GM18508 (cell line): ENCODE measurements at regions not wholly inside any gene's neighbourhood (a gene's known extent, or its start where the extent isn't known, plus 50 kb on each side); places are given as distances from the start of the nearest gene placed in this dataset.
"Not testable (repeated sequence)": the region's sequence is repeated elsewhere in the genome, so short reads cannot be mapped to it uniquely, and the experiment has no call there.

Source experiments
- ATAC-seq: cut with Tn5 transposase; IDR thresholded peaks from one replicate; pipeline ENCODE4 v1.9.1; 2021; ENCODE audit warnings: moderate number of reproducible peaks; ENCODE audit not compliant: insufficient read depth, unreplicated experiment

DNA sequence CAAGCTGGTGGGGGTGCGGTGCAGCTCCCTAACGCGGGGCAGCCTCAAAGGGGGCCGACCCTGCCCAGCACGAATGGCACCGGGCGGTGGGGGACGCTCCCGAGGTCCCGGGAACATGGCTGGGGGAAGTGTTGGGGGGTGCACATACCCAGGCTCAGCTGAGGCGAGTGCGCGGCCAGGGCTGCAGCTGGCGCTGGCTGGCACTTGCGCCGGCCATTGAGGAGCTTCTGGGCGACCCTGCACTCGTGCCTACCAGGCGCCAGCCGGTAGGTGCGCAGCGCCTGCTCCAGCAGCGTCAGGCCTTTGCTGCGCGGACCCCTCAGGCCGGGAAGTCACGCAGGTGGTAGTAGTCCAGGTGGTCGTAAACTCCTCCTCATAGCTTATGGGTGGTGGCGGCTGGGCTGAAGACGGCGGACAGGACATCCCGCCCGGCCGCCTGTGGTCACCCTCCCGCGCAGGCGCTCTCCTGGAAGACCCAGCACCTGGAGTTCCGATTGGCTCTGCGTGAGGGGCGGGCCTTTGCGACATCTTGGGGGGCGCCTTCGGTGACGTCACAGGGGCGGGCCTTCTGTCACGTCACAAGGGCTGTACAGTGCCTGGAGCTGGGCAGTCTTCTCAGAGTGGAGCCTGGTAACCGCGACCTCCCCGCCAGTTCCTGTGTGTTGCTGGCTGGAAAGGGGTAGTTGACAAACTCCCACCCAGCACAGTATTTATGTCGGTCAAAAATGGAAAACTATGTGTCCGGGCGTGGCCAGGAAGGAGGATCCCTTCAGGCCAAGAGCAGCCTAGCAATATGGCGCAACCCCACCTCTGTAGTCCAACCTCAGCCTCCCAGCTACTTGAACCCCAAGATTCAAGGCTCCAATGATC is 74.5 kb upstream of the ERV3-1 start:
- peak; percentile 94 for ATAC-seq

DNA sequence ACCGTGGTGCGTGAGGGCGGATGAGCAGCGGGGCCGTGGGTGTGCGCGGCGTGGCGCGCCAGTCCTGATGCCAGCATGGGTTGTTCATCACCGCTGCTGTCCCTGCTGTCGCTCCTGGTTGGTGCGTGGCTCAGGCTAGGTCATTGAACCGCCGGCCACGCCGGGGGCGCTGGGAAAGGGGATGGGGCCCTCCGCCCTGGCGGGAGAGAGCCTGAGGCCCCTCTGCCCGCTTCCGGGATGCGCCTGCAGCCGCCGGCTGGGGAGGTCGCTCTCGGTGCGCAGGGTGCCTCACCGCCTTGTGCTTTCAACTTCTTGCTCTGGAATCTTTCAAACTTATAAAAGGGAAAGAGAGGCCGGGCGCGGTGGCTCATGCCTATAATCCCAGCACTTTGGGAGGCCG is 68.5 kb upstream of the ERV3-1 start:
- not testable (repeated sequence) for ATAC-seq

DNA sequence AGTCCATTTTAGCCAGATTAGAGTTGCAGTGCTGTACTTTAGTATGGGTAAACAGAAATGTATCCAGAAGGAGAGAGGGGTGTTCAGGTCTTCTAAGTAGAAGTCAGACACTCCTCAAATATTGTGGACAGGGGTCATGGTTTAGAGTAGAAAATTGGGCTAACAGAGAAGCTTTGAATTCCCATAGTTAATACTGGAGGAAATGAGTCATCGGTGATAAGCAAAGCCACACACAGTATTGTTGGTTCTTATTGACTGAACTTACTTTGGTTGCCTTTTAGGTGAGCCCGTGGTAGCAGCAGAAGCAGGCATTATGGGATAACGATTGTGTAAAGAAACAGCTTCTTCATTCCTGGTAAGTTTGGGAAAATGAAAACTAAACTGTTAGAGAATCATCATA is 66.7 kb upstream of the ERV3-1 start:
- ATAC-seq, result not testable (repeated sequence)

DNA sequence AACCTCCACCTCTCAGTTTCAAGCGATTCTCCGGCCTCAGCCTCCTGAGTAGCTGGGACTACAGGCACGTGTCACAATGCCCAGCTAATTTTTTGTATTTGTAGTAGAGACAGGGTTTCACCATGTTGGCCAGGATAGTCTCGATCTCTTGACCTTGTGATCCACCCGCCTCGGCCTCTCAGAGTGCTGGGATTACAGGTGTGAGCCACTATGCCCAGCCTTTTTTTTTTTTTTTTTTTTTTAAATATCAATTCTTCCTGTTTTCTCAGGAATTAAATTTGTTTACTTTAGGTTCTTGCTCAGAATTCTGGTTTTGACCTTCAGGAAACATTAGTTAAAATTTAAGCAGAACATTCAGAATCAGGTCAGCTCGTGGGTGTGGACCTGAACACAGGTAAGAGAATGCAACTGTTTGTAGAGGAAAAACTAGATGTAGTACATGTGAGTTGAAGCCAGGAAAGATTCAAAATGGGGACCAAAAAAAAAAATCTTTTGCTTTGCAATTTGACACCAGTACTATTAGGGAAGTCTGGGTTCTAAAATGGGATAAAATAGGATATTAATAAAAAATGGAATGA is 65.5 kb upstream of the ERV3-1 start:
- ATAC-seq, result not testable (repeated sequence)

DNA sequence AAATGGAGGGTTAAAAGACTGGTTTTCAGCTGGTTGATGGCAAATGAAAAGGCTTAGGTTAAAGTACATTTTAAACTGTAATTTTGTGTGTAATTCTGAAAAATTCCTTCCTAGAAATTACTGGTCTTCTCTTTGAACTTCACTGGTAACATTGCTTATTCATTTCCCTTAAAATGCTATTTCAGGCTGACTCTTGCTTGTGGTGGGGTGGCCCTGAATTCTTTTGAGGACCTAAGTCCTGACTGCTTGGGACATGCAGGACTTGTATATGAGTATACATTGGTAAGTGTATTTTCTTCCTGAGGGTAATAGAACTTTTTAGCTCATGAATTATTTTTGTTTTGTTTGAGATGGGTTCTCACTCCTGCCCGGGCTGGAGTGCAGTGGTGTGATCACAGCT is 63.0 kb upstream of the ERV3-1 start:
- not testable (repeated sequence) for ATAC-seq

DNA sequence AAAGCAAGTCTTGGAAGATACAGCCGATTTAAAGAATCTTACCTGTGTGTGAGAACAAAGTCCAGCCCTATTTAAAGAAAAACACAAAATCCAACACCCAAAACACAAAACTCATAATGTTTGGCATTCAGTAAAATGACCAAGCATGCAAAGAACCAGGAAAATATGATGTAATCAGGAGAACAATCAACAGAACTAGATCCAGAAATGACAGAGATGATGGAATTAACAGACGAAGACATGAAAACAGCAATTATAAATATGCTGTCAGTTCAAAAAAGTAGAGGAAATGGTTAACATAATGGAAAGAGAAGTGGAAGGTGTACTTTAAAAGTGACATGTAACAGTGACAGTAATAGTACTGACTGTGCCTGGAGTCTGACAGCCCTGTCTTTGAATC is 56.1 kb upstream of the ERV3-1 start:
- ATAC-seq, result not testable (repeated sequence)

DNA sequence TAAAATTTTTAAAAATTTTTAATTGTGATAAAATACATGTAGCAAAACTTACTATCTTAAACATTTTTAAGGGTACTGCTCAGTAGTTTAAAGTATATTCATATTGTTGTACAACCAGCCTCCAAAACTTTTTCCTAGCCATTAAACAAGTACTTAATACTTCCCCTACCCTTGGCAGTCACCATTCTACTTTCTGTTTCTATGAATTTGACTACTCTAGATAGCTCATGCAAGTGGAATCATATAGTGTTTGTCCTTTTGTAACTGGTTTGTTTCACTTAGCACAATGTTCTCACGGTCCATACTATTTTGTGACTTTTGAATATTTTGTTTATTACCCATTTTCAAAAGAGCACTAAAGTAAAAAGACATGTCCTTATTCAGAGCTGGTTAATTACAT is 52.8 kb upstream of the ERV3-1 start:
- ATAC-seq, result not testable (repeated sequence)
